Left lung (tissue), 4 donors: ENCODE measurements at regions not wholly inside any gene's neighbourhood (a gene's known extent, or its start where the extent isn't known, plus 50 kb on each side); places are given as distances from the start of the nearest gene placed in this dataset.

Source experiments
- ATAC-seq: fragments of 200-7000 bp; cut with Tn5 transposase; one replicate; pipeline ENCODE4 v1.9.1; 2020; ENCODE audit warnings: moderate library complexity
- DNase-seq, 4 donors: peaks; one replicate each; pipeline ENCODE4 v3.0.0-alpha.2; 2013 to 2020
- H3K27ac ChIP-seq, 2 donors: fragments of 200-600 bp; sonication (generic) in 1 of 2; one replicate each; pipeline versions ENCODE4 v1.5.0 to v1.8.0; 2020 to 2021
- H3K27me3 ChIP-seq, 2 donors: fragments of 200-600 bp; sonication (generic) in 1 of 2; one replicate each; pipeline versions ENCODE4 v1.5.0 to v1.8.0; 2020 to 2021
- H3K36me3 ChIP-seq, 2 donors: fragments of 200-600 bp; sonication (generic) in 1 of 2; one replicate each; pipeline versions ENCODE4 v1.5.0 to v1.8.0; 2020 to 2021
- H3K4me1 ChIP-seq, 2 donors: fragments of 200-600 bp; one replicate each; pipeline ENCODE4 v1.8.0; 2021
- H3K4me3 ChIP-seq, 2 donors: fragments of 200-600 bp; sonication (generic) in 1 of 2; one replicate each; pipeline versions ENCODE4 v1.5.0 to v1.8.0; 2020 to 2021; ENCODE audit warnings: mild to moderate bottlenecking in 1 of 2
- H3K9me3 ChIP-seq, 2 donors: fragments of 200-600 bp; sonication (generic) in 1 of 2; one replicate each; pipeline versions ENCODE4 v1.5.0 to v1.8.0; 2020 to 2021
- intact Hi-C, 2 donors: fragments of 100-400 bp; cut with DNase I; formaldehyde crosslinking; loops; one replicate each; pipeline versions ENCODE4 v1.11.2 to v1.14.2; 2022
- TF ChIP-seq, protein P1 (sequence below), 2 donors: fragments of 200-600 bp; sonication (generic) in 1 of 2; IDR thresholded peaks; one replicate each; pipeline versions ENCODE4 v1.5.0 to v1.8.0; 2021; ENCODE audit warnings: antibody characterized with exemption in 2 of 2
- donor health status: DM: no; HTN: yes; CAD: no.
- donor health status: DM: no; HTN: no; CAD: no.

DNA sequence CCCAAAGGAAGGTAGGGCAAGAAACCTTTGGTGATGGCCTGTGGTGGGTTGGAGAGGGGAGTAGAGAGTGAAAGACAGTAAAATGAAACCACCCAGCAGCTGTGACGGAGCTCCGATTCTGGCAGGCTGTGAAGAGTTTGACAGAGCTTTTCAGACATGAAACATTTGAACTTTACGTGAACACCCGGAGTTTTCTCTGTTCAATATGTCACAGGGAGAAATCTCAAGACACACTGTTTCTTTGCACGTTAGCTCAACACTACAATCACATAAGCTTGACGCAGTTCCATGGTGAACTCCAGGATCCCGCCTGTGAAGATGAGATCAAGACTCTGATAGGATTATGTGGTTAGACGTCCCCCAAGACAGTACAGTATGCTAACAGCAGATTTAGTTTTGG is 79.6 kb upstream of the CDH11 start:
- ATAC-seq (peak; percentile 42), DNase-seq (no peak)
- H3K27me3 ChIP-seq = no peaks in the 10 kb centered on the region
- peak overlapping the region in 1 of 2 donors; percentile 1 for H3K27ac ChIP-seq
- TF ChIP-seq, protein P1, sequence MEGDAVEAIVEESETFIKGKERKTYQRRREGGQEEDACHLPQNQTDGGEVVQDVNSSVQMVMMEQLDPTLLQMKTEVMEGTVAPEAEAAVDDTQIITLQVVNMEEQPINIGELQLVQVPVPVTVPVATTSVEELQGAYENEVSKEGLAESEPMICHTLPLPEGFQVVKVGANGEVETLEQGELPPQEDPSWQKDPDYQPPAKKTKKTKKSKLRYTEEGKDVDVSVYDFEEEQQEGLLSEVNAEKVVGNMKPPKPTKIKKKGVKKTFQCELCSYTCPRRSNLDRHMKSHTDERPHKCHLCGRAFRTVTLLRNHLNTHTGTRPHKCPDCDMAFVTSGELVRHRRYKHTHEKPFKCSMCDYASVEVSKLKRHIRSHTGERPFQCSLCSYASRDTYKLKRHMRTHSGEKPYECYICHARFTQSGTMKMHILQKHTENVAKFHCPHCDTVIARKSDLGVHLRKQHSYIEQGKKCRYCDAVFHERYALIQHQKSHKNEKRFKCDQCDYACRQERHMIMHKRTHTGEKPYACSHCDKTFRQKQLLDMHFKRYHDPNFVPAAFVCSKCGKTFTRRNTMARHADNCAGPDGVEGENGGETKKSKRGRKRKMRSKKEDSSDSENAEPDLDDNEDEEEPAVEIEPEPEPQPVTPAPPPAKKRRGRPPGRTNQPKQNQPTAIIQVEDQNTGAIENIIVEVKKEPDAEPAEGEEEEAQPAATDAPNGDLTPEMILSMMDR (IDR thresholded peaks at IDR 0.05) = no peak
- intact Hi-C loops = no loop called here
- no peaks in the 10 kb centered on the region for H3K9me3 ChIP-seq
- H3K4me1 ChIP-seq = no peaks in the 10 kb centered on the region
- H3K36me3 ChIP-seq = no peaks in the 10 kb centered on the region
- H3K4me3 ChIP-seq = no peak overlapping the region

DNA sequence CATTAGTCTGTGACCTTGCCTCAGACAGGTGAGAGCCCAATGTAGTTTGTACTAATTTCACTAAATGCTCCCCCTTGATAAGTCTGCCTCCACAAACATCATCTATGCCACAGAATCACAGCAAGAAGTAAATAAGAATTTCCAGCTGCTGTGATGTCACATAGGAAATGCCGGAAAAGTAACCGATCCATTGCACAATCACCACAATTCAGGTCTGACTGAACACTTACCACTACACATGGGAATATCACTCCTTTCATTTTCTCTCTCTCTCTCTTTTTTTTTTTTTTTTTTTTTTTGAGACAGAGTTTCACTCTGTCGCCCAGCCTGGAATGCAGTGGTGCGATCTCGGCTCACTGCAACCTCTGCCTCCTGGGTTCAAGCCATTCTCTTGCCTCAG is 79.0 kb upstream of the CDH11 start:
- intact Hi-C loops = no loop called here
- Histone ChIP-seq H3K4me1 (no peaks in the 10 kb centered on the region), H3K27me3 (no peaks in the 10 kb centered on the region), H3K4me3 (no peak overlapping the region), H3K9me3 (no peaks in the 10 kb centered on the region), H3K27ac (no peak overlapping the region), H3K36me3 (no peaks in the 10 kb centered on the region)
- ATAC-seq (no peak), DNase-seq (no peak)
- TF ChIP-seq, protein P1 (IDR thresholded peaks at IDR 0.05) = no peak

DNA sequence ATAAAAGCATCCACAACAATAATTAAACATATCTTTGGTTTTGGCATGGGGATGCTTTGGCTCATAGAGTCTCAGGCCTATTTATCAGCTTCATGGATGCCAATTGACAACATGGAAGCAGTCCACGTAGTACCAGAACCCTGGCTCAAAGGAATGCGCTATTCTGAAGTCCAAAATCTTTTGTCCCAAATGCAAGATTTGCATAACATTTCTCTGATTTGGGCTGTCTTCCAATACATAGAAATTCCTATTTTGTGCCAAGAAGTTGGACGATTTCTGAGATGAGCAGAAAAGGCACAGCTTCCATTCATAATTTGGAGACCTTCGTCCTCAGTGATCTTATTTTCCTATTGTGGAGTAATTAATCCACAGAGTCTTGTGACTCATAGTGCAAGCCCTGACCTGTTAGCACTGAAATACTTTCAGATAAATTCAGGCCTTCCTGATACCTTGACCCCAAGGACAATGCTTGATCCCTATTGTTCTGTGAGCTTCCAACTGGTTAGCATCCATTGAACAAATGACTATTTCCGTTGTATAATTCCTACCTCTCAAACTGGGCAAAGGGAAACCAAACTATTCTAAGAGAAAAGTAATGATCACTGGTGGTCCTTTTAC is 78.4 kb upstream of the CDH11 start:
- Histone ChIP-seq H3K27me3 (no peaks in the 10 kb centered on the region), H3K36me3 (no peaks in the 10 kb centered on the region), H3K27ac (no peak overlapping the region), H3K4me1 (no peaks in the 10 kb centered on the region), H3K4me3 (no peak overlapping the region), H3K9me3 (no peaks in the 10 kb centered on the region)
- TF ChIP-seq, protein P1 (IDR thresholded peaks at IDR 0.05) = no peak
- no peak for ATAC-seq
- intact Hi-C loops = no loop called here
- DNase-seq = no peak

GRCh38 chr16:65196420-65197075 is 74.7 kb upstream of the CDH11 start:
- no peaks in the 10 kb centered on the region for H3K9me3 ChIP-seq

DNA sequence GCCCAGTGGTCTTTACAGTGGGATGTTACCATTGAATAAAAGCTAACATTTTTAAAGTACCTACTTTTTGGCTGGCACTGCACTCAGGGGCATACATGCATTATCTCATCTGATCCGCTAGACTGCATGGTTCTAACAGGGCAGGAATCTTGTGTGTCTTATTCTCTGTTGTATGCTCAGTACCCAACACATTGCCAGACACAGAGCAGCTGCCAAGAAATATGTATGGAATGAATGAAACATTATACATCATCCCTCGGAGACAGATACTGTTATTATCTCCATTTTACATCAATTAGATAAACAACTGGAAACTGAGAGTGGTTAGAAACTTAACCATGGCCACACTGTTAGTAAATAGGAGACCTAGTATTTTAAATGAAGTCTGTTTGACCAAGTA is 74.1 kb upstream of the CDH11 start:
- Histone ChIP-seq H3K4me3 (no peak overlapping the region), H3K27ac (no peak overlapping the region), H3K27me3 (no peaks in the 10 kb centered on the region), H3K4me1 (no peaks in the 10 kb centered on the region), H3K9me3 (no peaks in the 10 kb centered on the region), H3K36me3 (no peaks in the 10 kb centered on the region)
- DNase-seq (no peak), ATAC-seq (no peak)
- TF ChIP-seq, protein P1 (IDR thresholded peaks at IDR 0.05) = no peak
- intact Hi-C loops = no loop called here

More at GRCh38 chr16:65196420-65197075, 74.7 kb upstream of the CDH11 start:
- ATAC-seq (no peak), DNase-seq (no peak)
- TF ChIP-seq, protein P1 (IDR thresholded peaks at IDR 0.05) = no peak
- Histone ChIP-seq H3K4me3 (no peak overlapping the region), H3K36me3 (no peaks in the 10 kb centered on the region), H3K27ac (no peak overlapping the region), H3K4me1 (no peaks in the 10 kb centered on the region), H3K27me3 (no peaks in the 10 kb centered on the region)
- intact Hi-C loops = no loop called here
